ENCODE measurements at regions not wholly inside any gene's neighbourhood (a gene's known extent, or its start where the extent isn't known, plus 50 kb on each side); places are given as distances from the start of the nearest gene placed in this dataset.

DNA sequence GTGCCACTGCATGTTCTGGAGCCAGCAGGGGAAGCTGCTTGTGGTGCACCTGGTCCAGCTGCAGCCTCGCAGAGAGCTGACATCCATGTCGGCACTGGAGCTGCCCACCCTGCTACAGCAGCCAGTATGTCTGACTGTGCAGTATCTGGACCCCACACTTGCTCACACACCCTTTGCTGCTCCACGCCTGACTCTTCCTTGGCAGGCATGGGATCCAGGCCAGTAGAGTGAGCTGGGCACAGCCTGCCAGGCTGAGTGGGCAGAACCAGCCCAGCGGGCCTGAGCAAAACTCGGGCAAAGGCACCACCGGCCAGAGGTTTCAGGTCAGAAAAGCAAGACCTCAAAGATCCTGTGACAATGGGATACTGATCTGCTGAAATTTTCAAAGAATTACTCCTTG, 690.1 kb downstream of the STPG2 start:
- DNase-seq = no peak

DNA sequence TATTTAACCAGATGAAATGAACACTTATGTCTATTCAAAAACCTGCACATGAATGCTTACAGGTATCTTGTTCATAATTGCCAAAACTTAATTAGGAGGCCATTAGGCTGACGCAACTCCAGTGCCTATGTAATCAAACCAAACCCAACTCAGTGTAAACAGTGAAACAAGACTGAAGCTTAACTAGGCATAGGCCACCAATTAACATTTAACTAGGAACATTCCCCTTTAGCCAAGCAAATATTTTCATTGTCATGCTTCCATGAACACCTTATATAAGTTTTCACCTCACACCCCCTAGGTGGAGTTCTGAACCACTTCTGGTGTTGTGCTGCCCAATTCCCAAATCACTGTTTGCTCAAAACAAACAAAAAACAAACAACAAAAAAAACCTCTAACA, 686.0 kb downstream of the STPG2 start:
- DNase-seq = no peak

DNA sequence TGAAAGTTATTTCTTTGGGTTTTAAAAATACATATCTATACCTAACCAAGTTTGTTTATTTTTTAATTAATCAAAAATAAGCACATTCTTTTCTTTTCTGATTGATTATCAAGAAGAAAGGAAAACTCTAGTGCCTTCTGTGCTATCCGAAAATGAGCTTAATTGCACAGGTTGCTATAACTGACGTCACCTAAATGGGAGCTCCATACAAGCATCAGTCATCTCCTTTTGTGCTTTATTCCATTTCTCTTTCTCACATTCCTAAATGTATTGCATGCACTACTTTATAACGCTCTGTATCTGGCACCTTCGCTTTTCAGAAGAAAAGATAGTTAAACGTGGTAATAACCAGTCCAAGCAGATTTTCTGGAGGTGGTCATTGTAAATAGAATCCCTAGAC, 675.0 kb downstream of the STPG2 start:
- no peak for DNase-seq

DNA sequence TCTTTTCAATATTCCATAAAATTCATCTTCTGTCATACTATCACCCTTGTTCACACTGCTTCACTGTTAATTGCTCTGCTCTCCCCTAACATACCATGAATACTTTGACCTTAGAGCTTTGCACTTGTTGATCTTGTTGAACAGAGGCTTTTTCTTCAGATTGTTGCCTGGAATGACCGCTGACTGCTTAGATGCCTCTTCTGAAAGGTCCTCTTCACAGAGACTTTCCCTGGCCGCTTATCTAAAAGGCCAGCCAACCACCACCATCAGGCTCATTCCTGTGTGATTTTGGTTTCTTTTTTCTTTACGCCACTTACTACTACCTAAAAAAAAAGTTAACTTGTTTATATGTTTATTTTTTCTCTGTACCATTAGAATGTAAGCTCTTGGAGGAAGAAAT, 667.7 kb downstream of the STPG2 start:
- no peak for DNase-seq

DNA sequence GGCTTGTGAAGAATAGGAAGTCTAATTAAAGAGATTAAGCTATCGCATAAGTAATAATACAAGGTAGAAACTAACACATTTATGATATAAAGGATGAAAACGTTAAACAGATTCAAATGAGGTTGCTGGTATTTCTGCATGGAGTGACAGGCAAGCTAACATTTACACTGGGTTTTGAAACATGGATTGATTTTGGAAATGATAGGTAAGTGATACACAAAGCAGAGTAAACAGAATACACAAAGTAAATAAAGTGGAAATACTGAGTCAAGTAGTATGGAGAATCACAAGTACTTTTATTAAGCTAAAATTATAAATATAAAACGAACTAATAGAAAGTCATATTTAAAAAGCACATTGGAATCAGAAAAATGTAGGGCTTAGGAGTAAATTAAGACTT, 665.3 kb downstream of the STPG2 start:
- no peak for DNase-seq

DNA sequence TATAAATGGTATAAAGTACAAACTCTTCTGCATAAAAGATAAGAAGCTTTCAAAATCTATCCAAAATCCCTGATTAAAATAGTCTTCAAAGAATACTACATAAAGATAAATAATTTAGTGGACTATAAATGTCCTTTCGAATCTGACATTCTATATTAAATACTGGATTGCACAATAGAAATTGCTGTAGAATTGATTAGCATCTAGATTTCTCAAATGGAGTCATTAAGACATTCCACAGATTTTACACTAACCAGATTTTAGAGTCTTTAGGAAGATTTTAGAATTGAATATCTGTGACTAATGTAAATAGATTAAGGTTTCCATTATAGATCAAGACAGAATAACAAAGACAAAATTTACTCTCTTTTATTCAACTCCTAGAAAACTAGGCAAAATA, 663.9 kb downstream of the STPG2 start:
- DNase-seq = no peak

DNA sequence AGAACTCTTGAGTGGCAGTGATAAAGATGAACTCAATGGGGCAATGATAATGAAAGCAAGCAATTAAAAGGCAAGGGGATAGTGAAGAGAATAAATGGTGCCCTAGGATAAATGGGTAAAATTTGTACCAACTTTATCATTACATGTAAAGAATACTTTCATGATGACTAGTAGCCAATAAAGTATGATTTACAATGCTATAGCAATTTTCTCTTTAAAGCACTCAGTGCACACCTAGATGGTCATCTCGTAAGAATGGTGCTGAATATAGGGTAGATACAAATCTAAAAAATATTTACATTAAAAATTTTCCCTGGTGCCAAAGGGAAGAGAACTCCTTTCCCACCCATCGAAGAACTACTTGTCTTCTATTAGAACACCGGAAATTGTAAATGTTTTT, 651.4 kb downstream of the STPG2 start:
- no peak for DNase-seq

DNA sequence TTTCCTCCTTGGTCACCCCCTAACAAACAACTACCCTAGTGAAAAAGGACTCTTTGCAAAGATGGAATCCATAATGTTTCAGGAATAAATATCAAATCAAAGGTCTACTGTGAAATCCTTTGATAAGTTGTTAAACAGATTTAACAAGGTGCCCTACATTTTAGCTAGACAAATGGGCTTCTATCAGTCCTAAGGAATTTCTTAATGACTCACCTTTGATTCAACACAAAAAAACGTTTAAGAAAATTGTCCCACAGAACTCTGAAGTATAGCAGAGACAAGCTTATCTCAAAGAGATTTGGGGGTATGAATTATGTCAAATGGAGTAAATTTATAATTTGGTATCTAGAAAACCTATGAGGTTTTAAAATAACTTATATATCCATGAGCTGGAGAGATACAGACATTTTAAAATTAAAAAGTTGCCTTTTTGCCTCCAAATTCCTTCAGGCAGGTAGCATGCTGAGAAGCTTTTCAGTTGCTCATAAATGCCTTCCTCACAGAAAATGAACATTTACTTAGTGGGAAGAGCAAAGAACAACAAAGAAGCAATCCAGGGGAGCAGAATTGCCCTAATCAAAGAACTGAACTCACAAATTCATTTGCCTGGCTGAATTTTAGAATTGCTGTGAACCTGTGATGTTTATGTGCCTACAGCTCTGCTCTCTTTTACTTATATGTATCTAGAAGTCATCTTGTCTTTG, 649.3 kb downstream of the STPG2 start:
- DNase-seq = no peak

DNA sequence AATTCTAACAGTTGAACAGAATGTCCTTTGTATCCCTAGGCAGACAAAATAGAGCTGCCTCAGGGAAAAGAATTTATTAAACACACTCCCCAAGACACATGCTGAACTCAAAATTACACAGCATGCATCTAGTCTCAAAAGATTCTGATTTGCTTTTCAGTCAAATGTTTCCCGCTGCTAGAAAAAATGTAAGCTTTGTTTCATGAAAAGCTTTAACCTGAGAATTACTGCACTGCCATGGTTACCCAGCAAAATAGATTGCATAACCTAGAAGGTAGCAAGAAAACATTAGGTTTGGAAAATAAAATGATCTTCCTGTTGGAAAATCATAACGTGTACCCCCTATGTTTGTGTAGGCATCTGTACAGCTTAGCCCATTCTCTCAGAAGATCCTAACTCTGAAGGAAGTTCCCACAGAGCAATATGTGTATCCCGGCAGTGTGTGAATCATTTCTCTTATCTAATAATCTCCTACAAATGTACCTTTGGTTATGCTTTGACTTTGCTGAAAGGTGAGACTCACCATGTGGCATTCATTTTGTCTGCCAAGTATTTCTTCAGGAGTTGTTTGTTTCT, 646.9 kb downstream of the STPG2 start:
- no peak for DNase-seq

DNA sequence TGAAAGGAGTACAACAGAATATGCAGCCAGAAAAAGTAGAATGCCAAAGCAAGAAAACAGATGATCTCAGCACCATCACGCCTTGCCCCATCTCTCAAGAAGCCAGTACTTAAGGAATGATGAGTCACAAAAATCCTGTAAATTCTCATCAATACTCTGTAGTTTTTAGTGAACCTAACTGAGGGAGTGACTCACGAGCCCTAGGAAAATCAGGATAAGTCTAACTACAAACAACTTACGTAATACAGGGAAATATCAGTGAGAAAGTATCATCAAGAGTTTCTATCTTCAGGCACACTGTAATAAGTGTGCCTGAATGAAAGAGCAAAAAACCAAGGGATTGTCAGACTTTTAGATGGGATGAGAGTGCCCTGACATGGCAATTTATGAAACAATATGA, 644.4 kb downstream of the STPG2 start:
- DNase-seq = no peak

DNA sequence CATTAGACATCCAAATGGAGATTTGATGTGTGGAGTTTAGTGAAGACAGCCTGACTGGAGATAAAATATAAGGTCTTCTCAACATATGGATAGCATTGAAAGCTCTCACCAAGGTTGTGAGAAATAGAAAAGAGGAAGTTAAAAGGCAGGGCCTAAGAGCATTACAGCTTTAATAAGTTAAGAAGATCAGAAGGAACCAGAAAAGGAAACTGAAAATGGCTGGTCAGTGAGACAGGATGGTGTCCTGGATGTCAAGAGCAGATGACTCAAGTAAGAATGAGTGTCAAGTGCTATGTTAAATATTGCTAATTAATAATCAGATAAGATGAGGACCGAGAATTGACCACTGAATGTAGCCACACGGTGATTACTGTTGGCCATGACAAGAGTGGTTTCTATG, 642.9 kb downstream of the STPG2 start:
- no peak for DNase-seq

DNA sequence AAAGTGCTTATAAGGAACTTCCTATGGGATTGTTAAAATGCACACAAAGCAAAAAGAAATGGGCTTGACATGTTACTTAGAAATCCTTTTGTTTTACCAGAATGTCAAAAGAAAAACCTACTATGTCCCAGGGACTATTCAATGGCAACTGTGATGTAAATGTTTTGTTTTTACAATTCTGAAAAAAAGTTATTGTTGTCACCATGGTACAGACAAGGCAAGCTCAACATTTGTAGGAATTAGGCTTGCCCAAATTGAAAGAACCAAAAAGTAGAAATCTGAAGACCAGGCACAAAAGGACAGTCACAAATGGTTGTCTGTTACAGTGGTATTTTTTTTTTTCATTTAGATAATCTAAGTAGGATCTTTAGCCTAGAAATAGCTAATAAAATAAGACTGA, 638.6 kb downstream of the STPG2 start:
- no peak for DNase-seq

DNA sequence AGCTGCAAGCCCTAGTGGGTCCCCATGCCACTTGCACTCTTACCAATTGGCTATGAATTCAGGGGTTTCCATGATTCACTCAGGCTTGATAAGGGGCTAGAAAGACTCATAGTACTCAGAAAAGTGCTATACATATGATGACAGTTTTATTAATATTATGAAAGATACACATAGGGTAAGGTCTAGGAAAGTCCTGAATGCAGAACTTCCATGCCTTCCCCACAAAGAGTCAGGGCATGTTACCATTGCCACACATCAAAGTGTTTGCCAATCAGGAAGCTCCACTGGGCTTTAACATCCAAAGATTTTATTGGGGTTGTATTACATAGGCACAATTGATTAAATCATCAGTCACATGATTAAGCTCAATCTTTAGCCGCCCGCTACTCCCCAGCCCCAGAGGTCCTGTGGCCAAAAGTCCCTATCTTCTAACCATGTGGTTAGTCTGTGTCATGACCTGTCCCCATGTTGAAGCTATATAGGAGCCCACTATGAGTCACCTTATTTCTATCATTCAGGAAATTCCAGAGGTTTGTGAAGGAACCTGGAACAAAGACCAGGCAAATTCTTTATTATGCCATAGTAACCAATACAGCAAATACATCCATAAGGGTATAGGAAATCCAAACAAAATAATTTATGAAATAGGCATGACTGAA, 635.6 kb downstream of the STPG2 start:
- no peak for DNase-seq
